H9 (cell line): ENCODE measurements at regions not wholly inside any gene's neighbourhood (a gene's known extent, or its start where the extent isn't known, plus 50 kb on each side); places are given as distances from the start of the nearest gene placed in this dataset.
A peak's percentile ranks its signal among the peaks of the same experiment; 100 is the strongest.

Experiments
- DNase-seq: peaks from one replicate; pipeline ENCODE4 v3.0.0-alpha.2; 2017
- H2AFZ ChIP-seq: one replicate; pipeline ENCODE4 v1.6.1; 2013; ENCODE audit warnings: mild to moderate bottlenecking, low read length, control low read depth, moderate library complexity
- H2AK5ac ChIP-seq: 2 replicates; pipeline ENCODE4 v1.6.1; 2013; ENCODE audit warnings: low read length, control low read depth, mixed read lengths; ENCODE audit not compliant: insufficient read length
- H2BK120ac ChIP-seq: one replicate; pipeline ENCODE4 v1.6.1; 2013; ENCODE audit warnings: low read depth, mild to moderate bottlenecking, low read length, control low read depth, inconsistent platforms; ENCODE audit not compliant: poor library complexity, severe bottlenecking
- H2BK12ac ChIP-seq: 2 replicates; pipeline ENCODE4 v1.6.1; 2013; ENCODE audit warnings: low read length, control low read depth, mixed read lengths, low read depth; ENCODE audit not compliant: insufficient read length
- H2BK15ac ChIP-seq: 2 replicates; pipeline ENCODE4 v1.6.1; 2013; ENCODE audit warnings: low read depth, low read length, control low read depth
- H2BK20ac ChIP-seq: one replicate; pipeline ENCODE4 v1.6.1; 2013; ENCODE audit warnings: low read depth, mild to moderate bottlenecking, low read length, control low read depth, inconsistent platforms; ENCODE audit not compliant: poor library complexity, severe bottlenecking
- H2BK5ac ChIP-seq: 2 replicates; pipeline ENCODE4 v1.6.1; 2013; ENCODE audit warnings: low read length, control low read depth, mixed read lengths; ENCODE audit not compliant: insufficient read length
- H3K14ac ChIP-seq: 2 replicates; pipeline ENCODE4 v1.6.1; 2013; ENCODE audit warnings: low read length, control low read depth; ENCODE audit not compliant: insufficient read depth
- H3K18ac ChIP-seq: 2 replicates; pipeline ENCODE4 v1.6.1; 2013; ENCODE audit warnings: low read depth, mild to moderate bottlenecking, mixed read lengths, low read length, control low read depth; ENCODE audit not compliant: insufficient read length
- H3K23ac ChIP-seq: 2 replicates; pipeline ENCODE4 v1.6.1; 2013; ENCODE audit warnings: low read length, control low read depth, mixed read lengths, low read depth; ENCODE audit not compliant: insufficient read length
- H3K23me2 ChIP-seq: 2 replicates; pipeline ENCODE4 v1.6.1; 2013; ENCODE audit warnings: low read depth, mild to moderate bottlenecking, mixed read lengths, low read length, control low read depth; ENCODE audit not compliant: insufficient read length, poor library complexity, severe bottlenecking
- H3K27ac ChIP-seq: 2 replicates; pipeline ENCODE4 v1.5.1; 2013; ENCODE audit warnings: low read length, control low read depth, mixed read lengths, low read depth; ENCODE audit not compliant: insufficient read length
- H3K27me3 ChIP-seq: 2 replicates; pipeline ENCODE4 v1.6.1; 2013; ENCODE audit warnings: low read length, control low read depth, inconsistent platforms; ENCODE audit not compliant: insufficient read depth
- H3K4ac ChIP-seq: 2 replicates; pipeline ENCODE4 v1.6.1; 2013; ENCODE audit warnings: low read depth, mild to moderate bottlenecking, control low read depth, inconsistent platforms, low read length, moderate library complexity
- H3K4me1 ChIP-seq: 2 replicates; pipeline ENCODE4 v1.6.1; 2013; ENCODE audit warnings: low read length, control low read depth, inconsistent platforms; ENCODE audit not compliant: insufficient read depth
- H3K4me2 ChIP-seq: 2 replicates; pipeline ENCODE4 v1.6.1; 2013; ENCODE audit warnings: low read length, control low read depth, mixed read lengths; ENCODE audit not compliant: insufficient read length, insufficient read depth
- H3K56ac ChIP-seq: 2 replicates; pipeline ENCODE4 v1.6.1; 2013; ENCODE audit warnings: low read depth, mild to moderate bottlenecking, mixed read lengths, low read length, control low read depth; ENCODE audit not compliant: insufficient read length
- H3K79me1 ChIP-seq: 2 replicates; pipeline ENCODE4 v1.6.1; 2013; ENCODE audit warnings: low read depth, mild to moderate bottlenecking, moderate library complexity, low read length, control low read depth, inconsistent platforms; ENCODE audit not compliant: insufficient read depth, poor library complexity, severe bottlenecking
- H3K79me2 ChIP-seq: 2 replicates; pipeline ENCODE4 v1.6.1; 2013; ENCODE audit warnings: low read length, control low read depth, inconsistent platforms; ENCODE audit not compliant: insufficient read depth
- H3K9ac ChIP-seq: 2 replicates; pipeline ENCODE4 v1.6.1; 2013; ENCODE audit warnings: low read length, control low read depth, mixed read lengths; ENCODE audit not compliant: insufficient read length; ENCODE audit errors: extremely low read depth
- H3K9me3 ChIP-seq: one replicate; pipeline ENCODE4 v1.6.1; 2013; ENCODE audit warnings: low read depth, low read length, inconsistent platforms; ENCODE audit not compliant: control insufficient read depth
- H3T11ph ChIP-seq: one replicate; pipeline ENCODE4 v1.6.1; 2013; ENCODE audit warnings: mild to moderate bottlenecking, low read length, control low read depth, inconsistent platforms
- H4K20me1 ChIP-seq: one replicate; pipeline ENCODE4 v1.6.1; 2013; ENCODE audit not compliant: control insufficient read depth, insufficient read length, insufficient read depth
- H4K5ac ChIP-seq: 2 replicates; pipeline ENCODE4 v1.6.1; 2013; ENCODE audit warnings: low read depth, mild to moderate bottlenecking, mixed read lengths, low read length, control low read depth; ENCODE audit not compliant: insufficient read length
- H4K8ac ChIP-seq: replicated peaks from 2 replicates; pipeline ENCODE4 v1.6.1; 2013; ENCODE audit warnings: low read length, control low read depth, mixed read lengths, low read depth; ENCODE audit not compliant: insufficient read length
- H4K91ac ChIP-seq: 2 replicates; pipeline ENCODE4 v1.6.1; 2013; ENCODE audit warnings: low read depth, mild to moderate bottlenecking, moderate library complexity, mixed read lengths, low read length, control low read depth; ENCODE audit not compliant: insufficient read length
- H3K27ac Mint-ChIP-seq, 3 experiments: 2 replicates in 2 of 3; 3 replicates in 1 of 3; pipeline ENCODE4 v1.8.0; 2020 to 2021; ENCODE audit warnings: mixed read lengths in 3 of 3, mild to moderate bottlenecking in 1 of 3, moderate library complexity in 1 of 3
- H3K27me3 Mint-ChIP-seq: 2 replicates; pipeline ENCODE4 v1.8.0; 2021; ENCODE audit warnings: low read depth, mild to moderate bottlenecking, moderate library complexity, mixed read lengths
- H3K36me3 Mint-ChIP-seq, 3 experiments: 2 replicates in 2 of 3; 3 replicates in 1 of 3; pipeline ENCODE4 v1.8.0; 2020 to 2021; ENCODE audit warnings: low read depth in 3 of 3, mixed read lengths in 3 of 3; ENCODE audit not compliant: insufficient read depth in 1 of 3
- H3K4me1 Mint-ChIP-seq, 2 experiments: 2 replicates each; pipeline ENCODE4 v1.8.0; 2020; ENCODE audit warnings: mixed read lengths in 2 of 2
- H3K4me3 Mint-ChIP-seq, 2 experiments: 2 replicates in 1 of 2; 3 replicates in 1 of 2; pipeline ENCODE4 v1.8.0; 2020 to 2021; ENCODE audit warnings: mild to moderate bottlenecking in 2 of 2, mixed read lengths in 2 of 2, moderate library complexity in 1 of 2
- H3K9me3 Mint-ChIP-seq, 2 experiments: 2 replicates in 1 of 2; 3 replicates in 1 of 2; pipeline ENCODE4 v1.8.0; 2020; ENCODE audit warnings: mild to moderate bottlenecking in 2 of 2, mixed read lengths in 2 of 2, moderate library complexity in 1 of 2
- CTCF ChIP-seq: fragments of 200-600 bp; sonication (generic); conservative IDR thresholded peaks from 3 replicates; pipeline ENCODE4 v1.8.0; 2021; ENCODE audit warnings: antibody characterized with exemption, mild to moderate bottlenecking
- WGBS: extraction: QIAGEN DNeasy Blood & Tissue Kit; methylation state at CpG from one replicate; pipeline ENCODE4 v1.1.7; 2013; ENCODE audit warnings: missing lambda C conversion rate, low lambda C conversion rate, mixed read lengths; ENCODE audit not compliant: insufficient read length; ENCODE audit errors: extremely low coverage; 5-methylcytosine and 5-hydroxymethylcytosine counted together

DNA sequence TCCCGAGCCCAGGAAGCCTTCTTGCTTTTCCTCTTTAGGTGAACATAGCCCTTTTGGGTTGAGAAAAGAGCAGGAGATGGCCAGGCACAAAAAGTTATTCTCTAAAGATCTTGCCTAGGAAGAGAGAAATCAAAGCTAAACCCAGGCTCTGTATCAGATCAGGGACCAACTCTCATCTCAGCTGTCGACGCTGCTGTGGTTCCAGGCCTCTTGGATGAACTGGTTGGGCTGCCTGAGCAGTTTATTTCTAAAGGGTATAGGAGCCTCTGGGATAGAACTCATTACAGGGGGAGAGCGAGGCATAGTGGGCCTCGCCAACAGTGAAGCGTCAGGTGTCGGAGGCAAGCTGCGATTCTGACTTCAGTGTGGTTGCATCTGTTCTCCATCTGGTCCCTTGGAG, 82.6 kb upstream of the F3 start:
- Histone ChIP-seq H3K79me2 (no peaks in the 10 kb centered on the region), H2BK20ac (no peak overlapping the region), H2BK5ac (no peak overlapping the region), H2BK120ac (no peak overlapping the region), H3K56ac (no peak overlapping the region), H3K23ac (no peak overlapping the region), H3K79me1 (no peaks in the 10 kb centered on the region), H2AFZ (no peak overlapping the region), H3K23me2 (no peaks in the 10 kb centered on the region), H4K91ac (no peak overlapping the region), H2BK12ac (no peak overlapping the region), H3K27ac (no peak overlapping the region), H3K4me1 (peaks cover 5% of the 10 kb centered on the region; the same call in 1 of the 2 replicates), H3K9ac (no peak overlapping the region), H4K8ac (no peak overlapping the region), H3K27me3 (no peaks in the 10 kb centered on the region; the same call in 1 of the 2 replicates), H2AK5ac (no peak overlapping the region), H2BK15ac (no peak overlapping the region), H4K20me1 (no peaks in the 10 kb centered on the region), H3K9me3 (no peaks in the 10 kb centered on the region), H4K5ac (no peak overlapping the region), H3K4me2 (no peak overlapping the region), H3K14ac (0 out of 2 replicates have a peak overlapping the region, but pooled peaks have one; percentile 45), H3K4ac (no peak overlapping the region), H3K18ac (no peak overlapping the region), H3T11ph (no peak overlapping the region)
- peak overlapping the region in 1 of 2 experiments; percentile 17; a peak in 2 of 5 replicates for H3K4me3 Mint-ChIP-seq
- no peak for TF ChIP-seq CTCF
- H3K27me3 Mint-ChIP-seq: peaks cover 5% of the 10 kb centered on the region; the same call in 1 of the 2 replicates
- peaks cover 44 to 54% of the 10 kb centered on the region in 2 experiments for H3K4me1 Mint-ChIP-seq
- WGBS: no CpG with 5 or more reads among the region's 8 CpGs
- H3K27ac Mint-ChIP-seq: peak overlapping the region in 2 of 3 experiments; percentile 91 to 96; a peak in 4 of 7 replicates
- H3K9me3 Mint-ChIP-seq: no peaks in the 10 kb centered on the region
- H3K36me3 Mint-ChIP-seq: no peaks in the 10 kb centered on the region
- no peak for DNase-seq
